IMR-90 (cell line): ENCODE measurements at regions not wholly inside any gene's neighbourhood (a gene's known extent, or its start where the extent isn't known, plus 50 kb on each side); places are given as distances from the start of the nearest gene placed in this dataset.
A peak's percentile ranks its signal among the peaks of the same experiment; 100 is the strongest.

ENCODE experiments used
- ATAC-seq: fragments of 200-7000 bp; cut with Tn5 transposase; 2 replicates; pipeline ENCODE4 v1.9.1; 2020; ENCODE audit warnings: low read depth, mild to moderate bottlenecking, moderate library complexity
- BruUV-seq: library from RNA; stranded (reverse); fragments of 400-500 nt; replicated peaks from 2 replicates; lab custom pipeline; 2021; lab: Mats Ljungman, UMichigan
- CTCF ChIA-PET: fragments of 300-600 bp; formaldehyde crosslinking; extraction: SDS; loops from one replicate; lab custom pipeline; 2021; ENCODE audit warnings: antibody characterized with exemption; lab: Yijun Ruan, JAX
- POLR2A ChIA-PET: fragments of 300-600 bp; sonication (Branson Sonifier 250); formaldehyde crosslinking; loops from one replicate; lab custom pipeline; 2022; ENCODE audit warnings: antibody characterized with exemption; ENCODE audit not compliant: unreplicated experiment; lab: Charles Lee
- DNase-seq: peaks from one replicate; pipeline ENCODE4 v3.0.0; 2013
- H2AFZ ChIP-seq: replicated peaks from 2 replicates; pipeline ENCODE3; 2013; ENCODE audit warnings: low read length, mild to moderate bottlenecking; ENCODE audit not compliant: poor library complexity
- H2AK5ac ChIP-seq: 2 replicates; pipeline ENCODE4 v1.6.1; 2013; ENCODE audit warnings: low read depth, low read length, inconsistent platforms
- H2AK9ac ChIP-seq: replicated peaks from 2 replicates; pipeline ENCODE3; 2013; ENCODE audit warnings: mild to moderate bottlenecking, low read depth, low read length, moderate library complexity; ENCODE audit not compliant: poor library complexity
- H2BK120ac ChIP-seq: 2 replicates; pipeline ENCODE4 v1.6.1; 2013; ENCODE audit warnings: low read depth, low read length, inconsistent platforms
- H2BK15ac ChIP-seq: 3 replicates; pipeline ENCODE4 v1.6.1; 2013; ENCODE audit warnings: low read depth, low read length, inconsistent platforms
- H2BK20ac ChIP-seq: 2 replicates; pipeline ENCODE4 v1.6.1; 2013; ENCODE audit warnings: low read depth, mild to moderate bottlenecking, inconsistent platforms, low read length, moderate library complexity
- H2BK5ac ChIP-seq: 2 replicates; pipeline ENCODE4 v1.6.1; 2013; ENCODE audit warnings: mild to moderate bottlenecking, low read depth, low read length, inconsistent platforms; ENCODE audit not compliant: poor library complexity, severe bottlenecking
- H3K14ac ChIP-seq: replicated peaks from 2 replicates; pipeline ENCODE4 v1.6.1; 2013; ENCODE audit warnings: low read depth, low read length, inconsistent platforms
- H3K18ac ChIP-seq: 2 replicates; pipeline ENCODE4 v1.6.1; 2013; ENCODE audit warnings: low read depth, low read length, control low read depth
- H3K23ac ChIP-seq: 2 replicates; pipeline ENCODE4 v1.6.1; 2013; ENCODE audit warnings: low read depth, low read length, inconsistent platforms
- H3K27ac ChIP-seq: 2 replicates; pipeline ENCODE4 v1.5.1; 2013; ENCODE audit warnings: mild to moderate bottlenecking, control low read depth, low read length; ENCODE audit not compliant: insufficient read depth
- H3K27me3 ChIP-seq: 2 replicates; pipeline ENCODE4 v1.6.1; 2013; ENCODE audit warnings: low read length; ENCODE audit not compliant: control insufficient read depth, insufficient read depth
- H3K36me3 ChIP-seq: 2 replicates; pipeline ENCODE4 v1.6.1; 2013; ENCODE audit warnings: low read length, mixed read lengths; ENCODE audit not compliant: control insufficient read depth, insufficient read depth
- H3K4ac ChIP-seq: 2 replicates; pipeline ENCODE4 v1.6.1; 2013; ENCODE audit warnings: low read depth, low read length, inconsistent platforms
- H3K4me1 ChIP-seq: 2 replicates; pipeline ENCODE4 v1.6.1; 2013; ENCODE audit warnings: low read length, mixed read lengths; ENCODE audit not compliant: control insufficient read depth, insufficient read depth
- H3K4me2 ChIP-seq: 2 replicates; pipeline ENCODE4 v1.6.1; 2013; ENCODE audit warnings: low read depth, mild to moderate bottlenecking, control low read depth, low read length, moderate library complexity
- H3K4me3 ChIP-seq: 2 replicates; pipeline ENCODE4 v1.5.1; 2013; ENCODE audit warnings: low read depth, mild to moderate bottlenecking, control low read depth, low read length, moderate library complexity; ENCODE audit not compliant: insufficient read depth
- H3K56ac ChIP-seq: 2 replicates; pipeline ENCODE4 v1.6.1; 2013; ENCODE audit warnings: low read length, inconsistent platforms; ENCODE audit not compliant: insufficient read depth; ENCODE audit errors: extremely low read depth
- H3K79me1 ChIP-seq, 2 experiments: 2 replicates each; pipeline ENCODE4 v1.6.1; 2013; ENCODE audit warnings: low read length in 2 of 2, inconsistent platforms in 1 of 2, low read depth in 1 of 2
- H3K9ac ChIP-seq: 2 replicates; pipeline ENCODE4 v1.6.1; 2013; ENCODE audit warnings: low read depth, low read length, control low read depth
- H3K9me1 ChIP-seq: 2 replicates; pipeline ENCODE4 v1.6.1; 2013; ENCODE audit warnings: low read length, inconsistent platforms; ENCODE audit not compliant: insufficient read depth
- H3K9me3 ChIP-seq: 2 replicates; pipeline ENCODE4 v1.6.1; 2013; ENCODE audit warnings: low read length; ENCODE audit not compliant: control insufficient read depth, insufficient read depth
- H4K20me1 ChIP-seq: 2 replicates; pipeline ENCODE4 v1.6.1; 2013; ENCODE audit warnings: low read length, inconsistent platforms; ENCODE audit not compliant: insufficient read depth
- H4K5ac ChIP-seq: 2 replicates; pipeline ENCODE4 v1.6.1; 2013; ENCODE audit warnings: mild to moderate bottlenecking, low read depth, low read length, control low read depth
- H4K8ac ChIP-seq, 2 experiments: 2 replicates each; pipeline ENCODE4 v1.6.1; 2013; ENCODE audit warnings: low read depth in 2 of 2, low read length in 2 of 2, control low read depth in 1 of 2, inconsistent platforms in 1 of 2
- H4K91ac ChIP-seq: 2 replicates; pipeline ENCODE4 v1.6.1; 2013; ENCODE audit warnings: low read depth, low read length, inconsistent platforms; ENCODE audit not compliant: insufficient read depth
- CEBPB ChIP-seq: IDR thresholded peaks from 2 replicates; pipeline ENCODE4 v1.6.1; 2012; ENCODE audit warnings: low read depth, low read length, improper control_type of control experiment
- FOS ChIP-seq: fragments of 150-350 bp; IDR thresholded peaks from 2 replicates; pipeline ENCODE4 v1.6.1; 2016; ENCODE audit warnings: low read depth, low read length
- POLR2A ChIP-seq: IDR thresholded peaks from 2 replicates; pipeline ENCODE4 v1.6.1; 2012; ENCODE audit warnings: mild to moderate bottlenecking, low read depth, low read length
- RCOR1 ChIP-seq: IDR thresholded peaks from 2 replicates; pipeline ENCODE4 v1.6.1; 2012; ENCODE audit warnings: mild to moderate bottlenecking, low read length, improper control_type of control experiment; ENCODE audit not compliant: insufficient replicate concordance
- SMC3 ChIP-seq: fragments of 150-350 bp; IDR thresholded peaks from 2 replicates; pipeline ENCODE4 v1.6.1; 2016; ENCODE audit warnings: low read depth, mild to moderate bottlenecking, antibody characterized with exemption, low read length, moderate library complexity
- WGBS, 2 experiments: methylation state at CpG; one replicate each; pipeline versions ENCODE4 v1.1.5 to v1.1.7; 2013; ENCODE audit warnings: missing lambda C conversion rate in 2 of 2; ENCODE audit not compliant: insufficient read length in 1 of 2; ENCODE audit errors: extremely low coverage in 2 of 2; 5-methylcytosine and 5-hydroxymethylcytosine counted together
- dilution Hi-C: fragments of 300-500 bp; cut with HindIII; formaldehyde crosslinking; loops from one replicate; pipeline ENCODE4 v1.14.3; 2018; ENCODE audit warnings: low sequenced_read_pairs; ENCODE audit not compliant: unreplicated experiment
- in situ Hi-C: fragments of 300-500 bp; cut with MboI; formaldehyde crosslinking; loops from 3 replicates; pipeline ENCODE4 v1.14.3; 2019; ENCODE audit warnings: low sequenced_read_pairs, inconsistent platforms, mixed read lengths
- intact Hi-C: fragments of 100-400 bp; cut with micrococcal nuclease; formaldehyde crosslinking; loops from 2 replicates; pipeline ENCODE4 v1.10.0; 2022

DNA sequence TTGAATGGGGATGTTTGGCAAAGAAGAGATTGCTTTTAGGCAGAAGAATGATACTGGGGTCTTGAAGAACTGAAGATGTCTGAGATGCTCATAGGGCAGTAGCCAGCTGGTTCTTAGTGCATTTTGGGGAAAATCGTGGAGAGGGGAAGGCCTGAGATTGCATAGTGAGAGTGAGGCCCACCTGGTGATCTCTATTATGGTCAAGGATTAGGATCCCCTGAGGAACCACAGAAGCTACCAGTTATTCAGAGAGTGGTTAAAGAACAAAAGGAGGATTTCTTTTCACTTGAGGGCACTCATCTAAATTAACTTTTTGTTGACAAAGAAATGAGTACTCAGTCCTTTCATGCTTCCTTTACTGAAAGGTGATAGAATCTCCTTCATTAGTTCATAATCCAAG, 271.3 kb upstream of the HAND2 start:
- no peak overlapping the region for H2BK5ac ChIP-seq
- dilution Hi-C loops, result no loop called here
- H3K4ac ChIP-seq, result no peak overlapping the region
- no peak overlapping the region for H4K5ac ChIP-seq
- no peak for ATAC-seq
- in situ Hi-C loops, result no loop called here
- TF ChIP-seq SMC3 (no peak), POLR2A (no peak), RCOR1 (no peak), FOS (no peak), CEBPB (no peak)
- POLR2A ChIA-PET, result no interaction called here
- H2BK120ac ChIP-seq, result no peak overlapping the region
- no TSS peak for BruUV-seq
- H2BK15ac ChIP-seq, result no peak overlapping the region
- no peaks in the 10 kb centered on the region for H3K36me3 ChIP-seq
- no peaks in the 10 kb centered on the region for H3K79me1 ChIP-seq
- CTCF ChIA-PET, result no interaction called here
- H3K9me3 ChIP-seq, result no peaks in the 10 kb centered on the region
- no peak for DNase-seq
- no peak overlapping the region for H3K4me2 ChIP-seq
- no peaks in the 10 kb centered on the region for H4K20me1 ChIP-seq
- no peak overlapping the region for H3K56ac ChIP-seq
- no peak overlapping the region for H2AFZ ChIP-seq
- no peak overlapping the region for H4K91ac ChIP-seq
- 0 out of 2 replicates have a peak overlapping the region, but pooled peaks have one; percentile 22 for H3K14ac ChIP-seq
- no peak overlapping the region for H3K18ac ChIP-seq
- H3K4me1 ChIP-seq, result no peaks in the 10 kb centered on the region
- WGBS, 2 experiments, result 0% methylated on average over 1 of the region's 1 CpG; no CpG with 5 or more reads in 1 of the 2 experiments
- no peak overlapping the region for H4K8ac ChIP-seq
- H3K4me3 ChIP-seq, result no peak overlapping the region
- no peak overlapping the region for H3K27ac ChIP-seq
- intact Hi-C loops, result no loop called here
- H2BK20ac ChIP-seq, result no peak overlapping the region
- no peak overlapping the region for H2AK5ac ChIP-seq
- no peaks in the 10 kb centered on the region for H3K27me3 ChIP-seq
- no peak overlapping the region for H2AK9ac ChIP-seq
- no peak overlapping the region for H3K23ac ChIP-seq
- no peaks in the 10 kb centered on the region for H3K9me1 ChIP-seq
- no peak overlapping the region for H3K9ac ChIP-seq
